NB4 (cell line): ENCODE measurements at regions not wholly inside any gene's neighbourhood (a gene's known extent, or its start where the extent isn't known, plus 50 kb on each side); places are given as distances from the start of the nearest gene placed in this dataset.

Experiments
- TF ChIP-seq, protein P1 (sequence below): IDR thresholded peaks from 2 replicates; pipeline ENCODE4 v1.6.1; 2011; ENCODE audit warnings: low read depth, low read length
- TF ChIP-seq, protein P2 (sequence below): IDR thresholded peaks from one replicate; pipeline ENCODE4 v1.5.1; 2012; ENCODE audit warnings: low read depth, low read length

DNA sequence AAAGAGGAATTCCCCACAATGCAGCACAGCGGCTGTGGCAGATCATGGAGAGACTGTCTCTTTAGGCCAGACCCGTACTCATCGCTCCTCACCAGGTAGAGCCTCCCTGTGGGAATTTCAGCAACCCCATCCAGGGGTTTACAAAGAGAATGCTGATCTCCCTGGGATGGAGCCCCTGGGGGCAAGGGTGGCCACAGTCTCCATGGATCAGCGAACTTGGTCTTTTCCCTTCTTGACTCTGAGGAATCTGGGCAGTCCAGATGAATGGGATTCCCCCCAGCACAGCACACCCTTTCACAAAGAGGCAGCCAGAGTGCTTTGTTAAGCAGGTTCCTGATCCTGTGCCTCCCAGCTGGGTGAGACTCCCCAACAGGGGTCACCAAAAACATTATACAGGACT lies 108.7 kb upstream of the RGMB start:
- TF ChIP-seq, protein P1, sequence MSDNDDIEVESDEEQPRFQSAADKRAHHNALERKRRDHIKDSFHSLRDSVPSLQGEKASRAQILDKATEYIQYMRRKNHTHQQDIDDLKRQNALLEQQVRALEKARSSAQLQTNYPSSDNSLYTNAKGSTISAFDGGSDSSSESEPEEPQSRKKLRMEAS: no peak
- TF ChIP-seq, protein P2, sequence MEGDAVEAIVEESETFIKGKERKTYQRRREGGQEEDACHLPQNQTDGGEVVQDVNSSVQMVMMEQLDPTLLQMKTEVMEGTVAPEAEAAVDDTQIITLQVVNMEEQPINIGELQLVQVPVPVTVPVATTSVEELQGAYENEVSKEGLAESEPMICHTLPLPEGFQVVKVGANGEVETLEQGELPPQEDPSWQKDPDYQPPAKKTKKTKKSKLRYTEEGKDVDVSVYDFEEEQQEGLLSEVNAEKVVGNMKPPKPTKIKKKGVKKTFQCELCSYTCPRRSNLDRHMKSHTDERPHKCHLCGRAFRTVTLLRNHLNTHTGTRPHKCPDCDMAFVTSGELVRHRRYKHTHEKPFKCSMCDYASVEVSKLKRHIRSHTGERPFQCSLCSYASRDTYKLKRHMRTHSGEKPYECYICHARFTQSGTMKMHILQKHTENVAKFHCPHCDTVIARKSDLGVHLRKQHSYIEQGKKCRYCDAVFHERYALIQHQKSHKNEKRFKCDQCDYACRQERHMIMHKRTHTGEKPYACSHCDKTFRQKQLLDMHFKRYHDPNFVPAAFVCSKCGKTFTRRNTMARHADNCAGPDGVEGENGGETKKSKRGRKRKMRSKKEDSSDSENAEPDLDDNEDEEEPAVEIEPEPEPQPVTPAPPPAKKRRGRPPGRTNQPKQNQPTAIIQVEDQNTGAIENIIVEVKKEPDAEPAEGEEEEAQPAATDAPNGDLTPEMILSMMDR: no peak
